ENCODE measurements at regions not wholly inside any gene's neighbourhood (a gene's known extent, or its start where the extent isn't known, plus 50 kb on each side); places are given as distances from the start of the nearest gene placed in this dataset.

DNA sequence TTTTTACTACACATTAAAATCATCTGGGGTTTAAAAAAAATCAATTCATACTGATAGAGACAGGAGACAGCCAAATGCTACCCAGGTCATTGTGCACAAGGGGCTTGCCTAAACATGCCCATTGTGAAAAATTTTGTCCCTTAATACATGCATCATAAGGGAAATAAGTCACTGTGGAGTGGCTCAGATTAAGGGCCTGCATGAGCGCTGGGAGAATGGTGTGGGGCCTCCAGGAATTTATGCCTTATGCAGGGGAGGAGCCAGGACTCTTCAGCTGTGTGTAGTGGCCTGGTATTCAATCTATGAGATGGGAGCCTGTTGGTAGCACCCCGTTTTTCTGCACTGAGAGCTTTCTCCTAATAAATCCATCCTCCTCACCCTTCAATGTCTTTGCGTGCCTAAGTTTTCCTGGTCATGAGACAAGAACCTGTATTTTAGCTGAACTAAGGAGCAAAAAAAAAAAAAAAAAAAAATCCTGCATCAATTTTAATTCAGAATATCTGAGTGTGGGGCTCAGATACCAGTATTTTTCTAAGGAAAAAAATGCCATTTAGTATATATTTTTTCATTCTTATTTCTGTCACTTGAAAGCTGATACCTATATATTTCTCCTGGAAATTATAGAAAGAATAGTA lies 997.6 kb upstream of the ATXN8OS start:
- TF ChIP-seq, protein P1, sequence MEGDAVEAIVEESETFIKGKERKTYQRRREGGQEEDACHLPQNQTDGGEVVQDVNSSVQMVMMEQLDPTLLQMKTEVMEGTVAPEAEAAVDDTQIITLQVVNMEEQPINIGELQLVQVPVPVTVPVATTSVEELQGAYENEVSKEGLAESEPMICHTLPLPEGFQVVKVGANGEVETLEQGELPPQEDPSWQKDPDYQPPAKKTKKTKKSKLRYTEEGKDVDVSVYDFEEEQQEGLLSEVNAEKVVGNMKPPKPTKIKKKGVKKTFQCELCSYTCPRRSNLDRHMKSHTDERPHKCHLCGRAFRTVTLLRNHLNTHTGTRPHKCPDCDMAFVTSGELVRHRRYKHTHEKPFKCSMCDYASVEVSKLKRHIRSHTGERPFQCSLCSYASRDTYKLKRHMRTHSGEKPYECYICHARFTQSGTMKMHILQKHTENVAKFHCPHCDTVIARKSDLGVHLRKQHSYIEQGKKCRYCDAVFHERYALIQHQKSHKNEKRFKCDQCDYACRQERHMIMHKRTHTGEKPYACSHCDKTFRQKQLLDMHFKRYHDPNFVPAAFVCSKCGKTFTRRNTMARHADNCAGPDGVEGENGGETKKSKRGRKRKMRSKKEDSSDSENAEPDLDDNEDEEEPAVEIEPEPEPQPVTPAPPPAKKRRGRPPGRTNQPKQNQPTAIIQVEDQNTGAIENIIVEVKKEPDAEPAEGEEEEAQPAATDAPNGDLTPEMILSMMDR (IDR thresholded peaks at IDR 0.05; ENCODE audit: insufficient read depth, low read length, poor library complexity, severe bottlenecking), result no peak
- no peak for TF ChIP-seq EZH2phosphoT487 (conservative IDR thresholded peaks at IDR 0.05; ENCODE audit: low read length)
